Upper lobe of left lung (tissue), 6 donors: ENCODE measurements at regions not wholly inside any gene's neighbourhood (a gene's known extent, or its start where the extent isn't known, plus 50 kb on each side); places are given as distances from the start of the nearest gene placed in this dataset.

Experiments
- ATAC-seq, 2 donors: fragments of 200-7000 bp; cut with Tn5 transposase; one replicate each; pipeline ENCODE4 v1.9.1; 2022; ENCODE audit warnings: mild to moderate bottlenecking in 2 of 2, moderate library complexity in 2 of 2; ENCODE audit not compliant: low FRiP score in 2 of 2
- DNase-seq, 2 donors: peaks; one replicate each; pipeline ENCODE4 v3.0.0-alpha.2; 2019 to 2020
- H3K27ac ChIP-seq, 4 donors: fragments of 200-600 bp; sonication (generic); one replicate each; pipeline ENCODE4 v1.5.1; 2016 to 2019
- H3K27me3 ChIP-seq, 4 donors: fragments of 200-600 bp; sonication (generic); one replicate each; pipeline ENCODE4 v1.5.1; 2017 to 2019
- H3K36me3 ChIP-seq, 4 donors: fragments of 200-600 bp; sonication (generic); one replicate each; pipeline ENCODE4 v1.5.1; 2016 to 2019
- H3K4me1 ChIP-seq, 4 donors: fragments of 200-600 bp; sonication (generic); one replicate each; pipeline ENCODE4 v1.5.1; 2018 to 2019
- H3K4me3 ChIP-seq, 4 donors: fragments of 200-600 bp; sonication (generic); one replicate each; pipeline ENCODE4 v1.5.1; 2017 to 2019; ENCODE audit warnings: mild to moderate bottlenecking in 2 of 4, moderate library complexity in 1 of 4
- H3K9me3 ChIP-seq, 4 donors: fragments of 200-600 bp; sonication (generic); one replicate each; pipeline ENCODE4 v1.5.1; 2018 to 2019
- CTCF ChIP-seq, 6 experiments: fragments of 450-650 bp in 4 of 6; fragments of 200-600 bp in 2 of 6; sonication (generic) in 2 of 6; IDR thresholded peaks; one replicate each; pipeline ENCODE4 v1.5.1; 2016 to 2019; ENCODE audit warnings: antibody characterized with exemption in 6 of 6
- EP300 ChIP-seq, 4 donors: sonication (generic); formaldehyde crosslinking; IDR thresholded peaks; one replicate each; pipeline ENCODE4 v1.5.1; 2017; ENCODE audit warnings: antibody characterized with exemption in 4 of 4, control low read depth in 2 of 4
- POLR2A ChIP-seq, 4 donors: fragments of 450-650 bp; IDR thresholded peaks; one replicate each; pipeline ENCODE4 v1.5.1; 2016 to 2017; ENCODE audit warnings: antibody characterized with exemption in 4 of 4, mild to moderate bottlenecking in 2 of 4
- POLR2AphosphoS5 ChIP-seq, 2 donors: sonication (generic); formaldehyde crosslinking; IDR thresholded peaks; one replicate each; pipeline ENCODE4 v1.5.1; 2017; ENCODE audit warnings: antibody characterized with exemption in 2 of 2
- WGBS, 2 donors: methylation state at CpG; one replicate each; pipeline ENCODE4 v1.1.5; 2017 to 2018; 5-methylcytosine and 5-hydroxymethylcytosine counted together
- donor health status: DM: no; HTN: no; CAD: no; lungs with moderate emphysema.
- donor health status: DM: no; HTN: yes; CAD: no; lungs with severe emphysema.

GRCh38 chr5:93887678-93888077 is 146.3 kb upstream of the POU5F2 start:
- no peak for DNase-seq
- Histone ChIP-seq H3K9me3 (no peaks in the 10 kb centered on the region), H3K27me3 (no peaks in the 10 kb centered on the region), H3K36me3 (no peaks in the 10 kb centered on the region), H3K4me3 (no peak overlapping the region), H3K27ac (no peak overlapping the region), H3K4me1 (peaks cover 0 to 18% (median 7%) of the 10 kb centered on the region in 4 donors)
- WGBS, 2 donors = 83 to 84% methylated on average over 1 of the region's 1 CpG
- no peak for ATAC-seq
- TF ChIP-seq POLR2A (IDR thresholded peaks at IDR 0.05) (no peak), CTCF (IDR thresholded peaks at IDR 0.05) (no peak), POLR2AphosphoS5 (IDR thresholded peaks at IDR 0.05) (no peak), EP300 (IDR thresholded peaks at IDR 0.05) (no peak)

- H3K27ac ChIP-seq = no peak overlapping the region
- TF ChIP-seq POLR2A (IDR thresholded peaks at IDR 0.05) (no peak), POLR2AphosphoS5 (IDR thresholded peaks at IDR 0.05) (no peak), CTCF (IDR thresholded peaks at IDR 0.05) (no peak), EP300 (IDR thresholded peaks at IDR 0.05) (no peak)
- WGBS, 2 donors = 7 to 21% methylated on average over 1 of the region's 1 CpG
- ATAC-seq = no peak
- no peaks in the 10 kb centered on the region for H3K27me3 ChIP-seq
- no peak overlapping the region for H3K4me3 ChIP-seq
- no peak for DNase-seq
- H3K9me3 ChIP-seq = no peaks in the 10 kb centered on the region
- H3K4me1 ChIP-seq = peaks cover 0 to 18% (median 4%) of the 10 kb centered on the region in 4 donors
- H3K36me3 ChIP-seq = no peaks in the 10 kb centered on the region
Measured at GRCh38 chr5:93886917-93887361, 145.5 kb upstream of the POU5F2 start.

GRCh38 chr5:93886098-93886806 is 144.9 kb upstream of the POU5F2 start:
- no peak for TF ChIP-seq POLR2AphosphoS5 (IDR thresholded peaks at IDR 0.05)
- TF ChIP-seq CTCF (IDR thresholded peaks at IDR 0.05) = no peak
- no peak for TF ChIP-seq EP300 (IDR thresholded peaks at IDR 0.05)
- TF ChIP-seq POLR2A (IDR thresholded peaks at IDR 0.05) = no peak
- Histone ChIP-seq H3K9me3 (no peaks in the 10 kb centered on the region), H3K4me3 (no peak overlapping the region), H3K27ac (no peak overlapping the region), H3K36me3 (no peaks in the 10 kb centered on the region), H3K27me3 (no peaks in the 10 kb centered on the region), H3K4me1 (peaks cover 0 to 15% (median 1%) of the 10 kb centered on the region in 4 donors)
- ATAC-seq (no peak), DNase-seq (no peak)
- WGBS, 2 donors = 89 to 90% methylated on average over 7 of the region's 7 CpGs

GRCh38 chr5:93884254-93884653 is 142.9 kb upstream of the POU5F2 start:
- TF ChIP-seq POLR2A (IDR thresholded peaks at IDR 0.05) (no peak), CTCF (IDR thresholded peaks at IDR 0.05) (no peak)
- ATAC-seq = no peak
- no peak overlapping the region for H3K4me3 ChIP-seq
- no peak for DNase-seq
- peaks cover 0 to 5% (median 0%) of the 10 kb centered on the region in 4 donors for H3K36me3 ChIP-seq
- no peaks in the 10 kb centered on the region for H3K27me3 ChIP-seq
- 91 to 97% methylated on average over 1 of the region's 1 CpG for WGBS, 2 donors
- no peaks in the 10 kb centered on the region for H3K9me3 ChIP-seq
- no peak overlapping the region for H3K27ac ChIP-seq
- H3K4me1 ChIP-seq = peaks cover 0 to 7% (median 1%) of the 10 kb centered on the region in 4 donors

- H3K4me3 ChIP-seq = no peak overlapping the region
- no peaks in the 10 kb centered on the region for H3K27me3 ChIP-seq
- no peak for TF ChIP-seq POLR2A (IDR thresholded peaks at IDR 0.05)
- no peak for TF ChIP-seq POLR2AphosphoS5 (IDR thresholded peaks at IDR 0.05)
- no peak for TF ChIP-seq CTCF (IDR thresholded peaks at IDR 0.05)
- TF ChIP-seq EP300 (IDR thresholded peaks at IDR 0.05) = no peak
- no peaks in the 10 kb centered on the region for H3K9me3 ChIP-seq
- ATAC-seq = no peak
- H3K4me1 ChIP-seq = peaks cover 0 to 7% (median 1%) of the 10 kb centered on the region in 4 donors
- DNase-seq = no peak
- no peak overlapping the region for H3K27ac ChIP-seq
- H3K36me3 ChIP-seq = peaks cover 0 to 5% (median 0%) of the 10 kb centered on the region in 4 donors
- WGBS, 2 donors = 91 to 92% methylated on average over 2 of the region's 2 CpGs
Measured at GRCh38 chr5:93883459-93883858, 142.1 kb upstream of the POU5F2 start.
